AG04449 (cell line): ENCODE measurements at regions not wholly inside any gene's neighbourhood (a gene's known extent, or its start where the extent isn't known, plus 50 kb on each side); places are given as distances from the start of the nearest gene placed in this dataset.

ENCODE experiments used
- CTCF ChIA-PET: fragments of 350-600 bp; formaldehyde crosslinking; extraction: SDS; loops from one replicate; lab custom pipeline; 2021; ENCODE audit warnings: antibody characterized with exemption; lab: Yijun Ruan, JAX
- POLR2A ChIA-PET: fragments of 400-600, 350-600 bp; formaldehyde crosslinking; extraction: SDS; loops from one replicate; lab custom pipeline; 2020; ENCODE audit warnings: antibody characterized with exemption, inconsistent platforms; lab: Yijun Ruan, JAX
- DNase-seq: peaks from one replicate; pipeline ENCODE4 v3.0.0-alpha.2; 2010; ENCODE audit warnings: low read depth, low spot score
- H3K4me3 ChIP-seq: 2 replicates; pipeline ENCODE4 v1.5.1; 2011; ENCODE audit warnings: low read depth, mild to moderate bottlenecking, control low read depth, low read length
- TF ChIP-seq, protein P1 (sequence below): IDR thresholded peaks from one replicate; pipeline ENCODE4 v1.5.1; 2011; ENCODE audit warnings: mild to moderate bottlenecking, moderate library complexity, low read length, control low read depth, inconsistent platforms; ENCODE audit not compliant: insufficient read depth; ENCODE audit errors: missing control alignments

DNA sequence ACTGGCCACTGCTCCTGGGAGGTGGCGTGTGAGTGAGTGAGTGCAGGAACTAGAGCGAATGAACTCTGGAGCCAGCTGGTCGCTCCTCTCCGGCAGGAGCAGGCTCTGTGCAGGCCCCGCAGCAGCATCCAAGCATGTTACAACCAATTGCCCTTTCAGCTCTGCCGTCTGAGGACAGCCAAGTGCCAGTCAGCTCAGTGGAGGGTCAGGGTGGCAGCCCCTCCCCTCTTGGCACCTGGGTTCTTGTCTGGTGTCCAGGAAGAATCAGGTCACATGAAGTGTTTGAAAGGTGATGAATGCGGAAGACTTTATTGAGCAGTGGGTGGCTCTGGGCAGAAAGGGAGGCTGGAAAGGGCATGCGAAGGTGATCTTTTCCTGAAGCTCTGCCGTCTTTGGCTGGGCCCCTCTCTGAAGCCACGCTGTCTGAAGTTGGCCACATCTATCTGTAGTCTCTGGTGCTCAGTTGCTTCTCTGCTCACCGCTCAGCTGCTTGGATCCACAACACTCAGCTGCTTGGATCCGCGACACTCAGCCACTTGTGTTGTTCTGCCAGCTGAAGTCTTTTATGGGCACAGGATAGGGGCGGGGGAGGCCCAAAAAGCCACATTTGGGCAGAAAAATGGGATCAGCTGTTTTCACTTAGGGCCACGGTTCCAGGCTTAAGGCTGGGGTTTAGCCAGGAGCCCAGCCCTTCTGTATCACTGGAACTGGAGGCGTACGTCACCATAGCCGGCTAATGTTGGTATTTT lies 139.8 kb downstream of the ADSS2 start:
- TF ChIP-seq, protein P1, sequence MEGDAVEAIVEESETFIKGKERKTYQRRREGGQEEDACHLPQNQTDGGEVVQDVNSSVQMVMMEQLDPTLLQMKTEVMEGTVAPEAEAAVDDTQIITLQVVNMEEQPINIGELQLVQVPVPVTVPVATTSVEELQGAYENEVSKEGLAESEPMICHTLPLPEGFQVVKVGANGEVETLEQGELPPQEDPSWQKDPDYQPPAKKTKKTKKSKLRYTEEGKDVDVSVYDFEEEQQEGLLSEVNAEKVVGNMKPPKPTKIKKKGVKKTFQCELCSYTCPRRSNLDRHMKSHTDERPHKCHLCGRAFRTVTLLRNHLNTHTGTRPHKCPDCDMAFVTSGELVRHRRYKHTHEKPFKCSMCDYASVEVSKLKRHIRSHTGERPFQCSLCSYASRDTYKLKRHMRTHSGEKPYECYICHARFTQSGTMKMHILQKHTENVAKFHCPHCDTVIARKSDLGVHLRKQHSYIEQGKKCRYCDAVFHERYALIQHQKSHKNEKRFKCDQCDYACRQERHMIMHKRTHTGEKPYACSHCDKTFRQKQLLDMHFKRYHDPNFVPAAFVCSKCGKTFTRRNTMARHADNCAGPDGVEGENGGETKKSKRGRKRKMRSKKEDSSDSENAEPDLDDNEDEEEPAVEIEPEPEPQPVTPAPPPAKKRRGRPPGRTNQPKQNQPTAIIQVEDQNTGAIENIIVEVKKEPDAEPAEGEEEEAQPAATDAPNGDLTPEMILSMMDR, result no peak
- ChIA-PET CTCF (interaction anchor here (0.6 to 3.1 kb wide), 5 partner anchors 9 to 968 kb away, joined by 3 to 23 read pairs (median 3); no protein-coding TSS in a partner anchor), POLR2A (no interaction called here)
- H3K4me3 ChIP-seq, result no peak overlapping the region
- DNase-seq, result no peak

DNA sequence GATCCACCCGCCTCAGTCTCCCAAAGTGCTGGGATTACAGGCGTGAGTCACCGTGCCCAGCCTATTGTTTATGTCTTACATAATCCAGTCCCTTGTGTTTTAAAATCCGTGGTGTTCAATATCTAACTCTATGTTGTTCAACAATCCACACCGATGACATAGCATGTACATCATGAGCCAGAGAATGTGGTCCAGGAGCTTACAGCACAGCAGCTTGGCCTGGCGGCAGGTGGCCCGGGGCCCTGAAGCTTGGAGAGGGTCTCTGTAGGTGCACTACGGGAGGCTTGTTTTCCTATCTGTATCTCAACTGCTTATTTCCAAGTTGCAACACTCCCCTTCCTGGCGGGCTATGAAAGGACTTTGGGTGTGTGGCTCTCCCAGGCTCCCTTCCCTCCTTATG lies 138.4 kb downstream of the ADSS2 start:
- ChIA-PET CTCF (interaction anchor here (2.0 kb wide), 1 partner anchor 14 kb away, joined by 8 read pairs; no protein-coding TSS in a partner anchor), POLR2A (no interaction called here)
- DNase-seq, result no peak
- TF ChIP-seq, protein P1, result no peak
- no peak overlapping the region for H3K4me3 ChIP-seq

DNA sequence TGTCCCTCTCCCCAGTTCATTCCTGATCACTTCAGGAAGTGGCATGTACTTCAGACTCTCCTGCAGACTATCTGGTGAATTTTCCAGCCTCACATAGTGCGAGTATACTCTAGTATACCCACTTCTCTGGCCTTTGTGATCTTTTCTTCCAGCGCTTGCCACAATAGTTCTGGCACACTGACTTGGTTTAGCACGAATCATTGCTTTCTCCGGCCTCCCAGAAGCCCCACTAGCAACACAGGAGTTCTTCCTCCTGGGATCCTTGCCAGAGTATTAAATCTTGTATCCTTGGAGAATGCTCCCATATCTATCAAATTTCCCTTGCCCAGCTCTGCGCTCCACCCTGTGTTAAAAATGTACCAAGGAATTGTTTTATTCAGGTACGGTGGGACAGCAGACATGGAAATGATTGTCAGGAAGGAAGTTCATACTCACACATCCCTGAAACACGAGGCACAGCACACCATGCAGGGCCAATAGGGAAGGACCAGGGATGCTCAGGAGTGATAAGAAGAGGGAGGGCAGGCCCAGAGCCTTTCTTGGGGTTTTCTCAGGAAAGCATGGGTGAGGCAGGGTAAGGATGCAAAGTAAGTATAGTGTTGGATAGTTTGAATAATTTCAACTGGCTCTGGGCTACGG lies 136.7 kb downstream of the ADSS2 start:
- TF ChIP-seq, protein P1, result no peak
- no peak for DNase-seq
- ChIA-PET CTCF (interaction anchor here (2.0 kb wide), 1 partner anchor 16 kb away, joined by 8 read pairs; no protein-coding TSS in a partner anchor), POLR2A (no interaction called here)
- no peak overlapping the region for H3K4me3 ChIP-seq

DNA sequence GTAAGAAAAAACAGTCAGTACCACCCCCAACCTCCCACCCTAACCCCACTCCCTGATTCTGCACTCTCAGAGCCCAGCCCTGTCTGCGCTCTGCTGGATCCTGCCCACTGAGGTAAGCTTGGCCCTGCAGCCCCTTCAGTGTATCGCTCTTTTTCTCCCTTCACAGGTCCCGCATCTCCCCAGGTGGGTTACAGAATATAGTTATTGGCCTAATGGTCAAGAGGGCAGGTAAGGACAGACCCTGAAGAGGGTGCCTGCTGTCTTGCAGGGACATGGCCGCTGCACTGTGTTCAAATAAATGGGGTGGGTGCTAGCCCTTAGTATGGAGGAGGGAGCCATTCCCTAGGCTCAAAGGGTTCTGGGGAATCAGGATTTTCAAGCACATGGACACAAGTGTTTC lies 135.7 kb downstream of the ADSS2 start:
- TF ChIP-seq, protein P1, result no peak
- no peak for DNase-seq
- ChIA-PET CTCF (no interaction called here), POLR2A (no interaction called here)
- no peak overlapping the region for H3K4me3 ChIP-seq

DNA sequence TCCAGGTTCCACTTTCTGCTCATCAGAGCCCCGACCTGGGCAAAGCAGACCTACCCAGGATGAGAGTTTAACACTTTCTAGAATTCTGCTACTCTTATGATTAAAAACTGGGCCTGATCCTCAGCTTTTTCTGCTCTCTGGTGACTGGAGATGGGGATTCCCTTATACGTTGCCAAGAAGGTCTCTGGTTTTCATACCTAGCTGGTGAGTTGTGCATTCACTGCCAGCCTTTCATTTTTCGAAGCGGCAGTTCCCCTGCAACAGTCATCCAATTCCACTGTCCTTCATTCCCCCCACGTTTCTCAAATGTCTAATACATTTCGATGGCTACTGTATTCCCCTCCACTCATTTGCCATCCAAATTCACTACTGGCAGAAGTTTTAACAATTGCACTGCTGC lies 135.3 kb downstream of the ADSS2 start:
- no peak for DNase-seq
- ChIA-PET POLR2A (no interaction called here), CTCF (no interaction called here)

More for the DNA sequence above, 135.3 kb downstream of the ADSS2 start:
- no peak overlapping the region for H3K4me3 ChIP-seq
- TF ChIP-seq, protein P1, result no peak
